ENCODE measurements at regions not wholly inside any gene's neighbourhood (a gene's known extent, or its start where the extent isn't known, plus 50 kb on each side); places are given as distances from the start of the nearest gene placed in this dataset.
"Not testable (repeated sequence)": the region's sequence is repeated elsewhere in the genome, so short reads cannot be mapped to it uniquely, and the experiment has no call there.

- not testable (repeated sequence) for DNase-seq (ENCODE audit: extremely low read depth, low read depth)
These were observed 59.2 kb downstream of the CXorf49B start for GRCh38 chrX:71822314-71822713.

GRCh38 chrX:71823391-71824057 is 60.4 kb downstream of the CXorf49B start:
- DNase-seq (ENCODE audit: extremely low read depth, low read depth), result no peak

- no peak for DNase-seq (ENCODE audit: extremely low read depth, low read depth)
These were observed 64.9 kb downstream of the CXorf49B start for GRCh38 chrX:71828086-71828485.

GRCh38 chrX:71838092-71838491 is 72.6 kb upstream of the NHSL2 start:
- not testable (repeated sequence) for DNase-seq (ENCODE audit: extremely low read depth, low read depth)

- no peak for DNase-seq (ENCODE audit: extremely low read depth, low read depth)
These were observed 64.2 kb upstream of the NHSL2 start for GRCh38 chrX:71846429-71846828.

- no peak for DNase-seq (ENCODE audit: extremely low read depth, low read depth)
These were observed 58.5 kb upstream of the NHSL2 start for GRCh38 chrX:71852182-71852581.

GRCh38 chrX:71859637-71860036 is 51.0 kb upstream of the NHSL2 start:
- peak; percentile 33 for DNase-seq (ENCODE audit: extremely low read depth, low read depth)

Small RNAs in the stretch of these regions (small RNA-seq; reads per million reads assigned to genes)
- 0 reads per million in 2 experiments for gene BX276092.3
